ENCODE measurements at regions not wholly inside any gene's neighbourhood (a gene's known extent, or its start where the extent isn't known, plus 50 kb on each side); places are given as distances from the start of the nearest gene placed in this dataset.

DNA sequence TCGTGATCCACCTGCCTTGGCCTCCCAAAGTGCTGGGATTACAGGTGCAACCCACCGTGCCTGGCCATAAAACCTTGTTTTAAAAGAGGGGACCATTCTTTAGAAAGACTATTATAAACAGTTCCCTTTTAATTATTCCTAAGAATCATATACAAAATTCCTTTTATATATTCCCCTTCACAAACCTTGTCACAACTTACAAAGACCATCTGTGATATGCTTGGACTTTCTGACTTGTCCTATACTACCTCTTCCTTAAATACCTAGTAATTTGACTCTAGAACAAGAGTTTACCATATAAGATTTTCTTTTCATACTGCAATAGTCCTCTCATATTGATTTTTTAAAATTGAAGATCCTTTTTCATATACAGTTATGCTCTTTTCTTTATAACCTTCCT is 135.8 kb upstream of the PRSS16 start:
- no peak for DNase-seq
- intact Hi-C loops (cut with DNase I; ENCODE audit: low total_unique reads), result no loop called here
- Histone ChIP-seq H3K27ac (no peak overlapping the region), H3K27me3 (no peaks in the 10 kb centered on the region), H3K4me1 (no peaks in the 10 kb centered on the region), H3K36me3 (no peaks in the 10 kb centered on the region), H3K9me3 (no peaks in the 10 kb centered on the region), H3K4me3 (no peak overlapping the region)
- no peak for TF ChIP-seq POLR2A (IDR thresholded peaks at IDR 0.05)
- TF ChIP-seq, protein P1, sequence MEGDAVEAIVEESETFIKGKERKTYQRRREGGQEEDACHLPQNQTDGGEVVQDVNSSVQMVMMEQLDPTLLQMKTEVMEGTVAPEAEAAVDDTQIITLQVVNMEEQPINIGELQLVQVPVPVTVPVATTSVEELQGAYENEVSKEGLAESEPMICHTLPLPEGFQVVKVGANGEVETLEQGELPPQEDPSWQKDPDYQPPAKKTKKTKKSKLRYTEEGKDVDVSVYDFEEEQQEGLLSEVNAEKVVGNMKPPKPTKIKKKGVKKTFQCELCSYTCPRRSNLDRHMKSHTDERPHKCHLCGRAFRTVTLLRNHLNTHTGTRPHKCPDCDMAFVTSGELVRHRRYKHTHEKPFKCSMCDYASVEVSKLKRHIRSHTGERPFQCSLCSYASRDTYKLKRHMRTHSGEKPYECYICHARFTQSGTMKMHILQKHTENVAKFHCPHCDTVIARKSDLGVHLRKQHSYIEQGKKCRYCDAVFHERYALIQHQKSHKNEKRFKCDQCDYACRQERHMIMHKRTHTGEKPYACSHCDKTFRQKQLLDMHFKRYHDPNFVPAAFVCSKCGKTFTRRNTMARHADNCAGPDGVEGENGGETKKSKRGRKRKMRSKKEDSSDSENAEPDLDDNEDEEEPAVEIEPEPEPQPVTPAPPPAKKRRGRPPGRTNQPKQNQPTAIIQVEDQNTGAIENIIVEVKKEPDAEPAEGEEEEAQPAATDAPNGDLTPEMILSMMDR (IDR thresholded peaks at IDR 0.05), result no peak

DNA sequence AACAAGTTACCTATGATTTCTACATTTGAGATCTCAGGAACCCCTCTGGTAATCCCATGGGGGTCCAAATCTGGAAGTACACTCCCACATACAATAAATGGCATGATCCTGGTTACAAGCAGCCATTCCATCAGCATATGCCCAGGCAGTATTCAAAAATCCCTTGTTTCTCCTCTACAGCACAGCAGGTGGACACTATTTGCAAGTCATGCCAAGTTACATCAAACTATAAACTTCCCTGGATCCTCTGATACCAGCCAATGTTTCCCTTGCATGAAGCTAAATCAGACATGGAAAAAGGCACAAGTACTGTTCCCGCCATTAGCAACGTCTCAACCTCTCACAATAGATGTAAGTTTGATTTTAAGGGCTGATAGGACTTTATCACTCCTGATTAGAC is 134.5 kb upstream of the PRSS16 start:
- H3K27ac ChIP-seq, result no peak overlapping the region
- H3K4me1 ChIP-seq, result no peaks in the 10 kb centered on the region
- no peaks in the 10 kb centered on the region for H3K9me3 ChIP-seq
- H3K4me3 ChIP-seq, result no peak overlapping the region
- no peaks in the 10 kb centered on the region for H3K36me3 ChIP-seq
- no peak for DNase-seq
- H3K27me3 ChIP-seq, result no peaks in the 10 kb centered on the region
- intact Hi-C loops (cut with DNase I; ENCODE audit: low total_unique reads), result no loop called here
- TF ChIP-seq POLR2A (IDR thresholded peaks at IDR 0.05), result no peak
- TF ChIP-seq, protein P1 (IDR thresholded peaks at IDR 0.05), result no peak

DNA sequence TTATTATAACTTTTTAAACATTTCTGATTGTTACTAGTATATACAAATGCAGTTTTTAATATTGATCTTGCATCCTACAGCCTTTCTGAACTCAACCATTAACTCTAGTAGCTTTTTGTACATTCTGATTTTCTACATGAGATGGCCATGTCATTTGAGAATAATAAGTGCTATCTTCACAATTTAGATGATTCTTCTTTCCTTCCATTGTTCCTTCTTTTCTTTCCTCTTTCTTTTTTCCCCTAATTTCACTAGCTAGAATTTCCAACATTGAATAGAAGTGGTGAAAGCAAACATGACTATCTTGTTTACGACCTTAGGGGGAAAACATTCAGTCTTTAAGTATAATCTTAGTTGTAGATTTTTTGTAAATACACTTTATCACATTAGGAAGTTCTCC is 128.2 kb upstream of the PRSS16 start:
- no peak for TF ChIP-seq POLR2A (IDR thresholded peaks at IDR 0.05)
- TF ChIP-seq, protein P1 (IDR thresholded peaks at IDR 0.05), result no peak
- H3K27me3 ChIP-seq, result no peaks in the 10 kb centered on the region
- no peak overlapping the region for H3K4me3 ChIP-seq
- intact Hi-C loops (cut with DNase I; ENCODE audit: low total_unique reads), result no loop called here
- H3K27ac ChIP-seq, result no peak overlapping the region
- no peak for DNase-seq
- no peaks in the 10 kb centered on the region for H3K4me1 ChIP-seq
- no peaks in the 10 kb centered on the region for H3K9me3 ChIP-seq
- no peaks in the 10 kb centered on the region for H3K36me3 ChIP-seq

DNA sequence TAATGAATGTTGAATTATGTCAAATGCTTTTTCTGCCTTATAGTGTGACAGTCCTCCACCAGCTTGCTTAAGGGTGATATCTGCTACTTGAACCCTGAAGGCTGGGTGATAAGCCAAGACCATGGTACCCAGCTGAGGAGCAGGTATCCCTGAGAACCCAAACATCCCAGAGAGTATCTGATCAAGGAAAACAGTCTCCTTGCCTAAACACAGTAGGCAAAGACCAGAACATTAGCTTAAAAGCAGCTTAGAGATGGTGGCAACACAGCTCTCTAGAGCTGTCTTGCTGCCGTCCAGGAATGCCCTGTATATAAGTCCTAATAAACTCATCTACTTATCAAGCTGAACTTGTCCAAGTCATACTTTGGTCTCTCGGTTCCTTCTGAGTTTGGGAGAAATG is 127.7 kb upstream of the PRSS16 start:
- intact Hi-C loops (cut with DNase I; ENCODE audit: low total_unique reads), result no loop called here
- no peak overlapping the region for H3K27ac ChIP-seq
- H3K9me3 ChIP-seq, result no peaks in the 10 kb centered on the region
- TF ChIP-seq, protein P1 (IDR thresholded peaks at IDR 0.05), result no peak
- no peak for TF ChIP-seq POLR2A (IDR thresholded peaks at IDR 0.05)
- H3K27me3 ChIP-seq, result no peaks in the 10 kb centered on the region
- H3K4me3 ChIP-seq, result no peak overlapping the region
- DNase-seq, result no peak
- no peaks in the 10 kb centered on the region for H3K4me1 ChIP-seq
- H3K36me3 ChIP-seq, result no peaks in the 10 kb centered on the region

DNA sequence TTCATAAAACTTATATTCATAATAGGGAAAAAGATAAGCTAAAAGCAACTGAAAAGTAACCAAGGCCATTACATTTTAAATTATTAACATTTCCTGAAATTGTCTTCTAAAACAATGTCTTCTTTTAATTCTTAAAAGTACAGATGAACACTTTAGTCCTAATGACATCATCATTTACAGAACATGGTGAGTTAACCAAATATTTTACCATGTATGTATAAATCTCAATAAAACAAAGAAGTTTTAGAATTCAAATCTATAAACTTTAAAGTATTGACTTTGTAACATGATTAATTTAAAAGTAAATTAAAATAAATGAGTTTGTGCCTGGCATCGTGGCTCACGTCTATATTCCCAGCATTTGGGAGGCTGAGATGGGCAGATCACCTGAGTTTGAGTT is 125.9 kb upstream of the PRSS16 start:
- no peaks in the 10 kb centered on the region for H3K4me1 ChIP-seq
- H3K36me3 ChIP-seq, result no peaks in the 10 kb centered on the region
- TF ChIP-seq, protein P1 (IDR thresholded peaks at IDR 0.05), result no peak
- TF ChIP-seq POLR2A (IDR thresholded peaks at IDR 0.05), result no peak
- H3K27me3 ChIP-seq, result no peaks in the 10 kb centered on the region
- DNase-seq, result no peak
- intact Hi-C loops (cut with DNase I; ENCODE audit: low total_unique reads), result no loop called here
- no peak overlapping the region for H3K4me3 ChIP-seq
- no peaks in the 10 kb centered on the region for H3K9me3 ChIP-seq
- no peak overlapping the region for H3K27ac ChIP-seq

Data from uterus (tissue), 3 donors.